HG02981 (cell line): ENCODE measurements at regions not wholly inside any gene's neighbourhood (a gene's known extent, or its start where the extent isn't known, plus 50 kb on each side); places are given as distances from the start of the nearest gene placed in this dataset.

Source experiments
- ATAC-seq: cut with Tn5 transposase; IDR thresholded peaks from one replicate; pipeline ENCODE4 v1.9.1; 2021; ENCODE audit warnings: mild to moderate bottlenecking, moderate library complexity; ENCODE audit not compliant: unreplicated experiment

- ATAC-seq = no peak
These were observed 577.6 kb downstream of the TLR4 start for GRCh38 chr9:118281772-118282171.

DNA sequence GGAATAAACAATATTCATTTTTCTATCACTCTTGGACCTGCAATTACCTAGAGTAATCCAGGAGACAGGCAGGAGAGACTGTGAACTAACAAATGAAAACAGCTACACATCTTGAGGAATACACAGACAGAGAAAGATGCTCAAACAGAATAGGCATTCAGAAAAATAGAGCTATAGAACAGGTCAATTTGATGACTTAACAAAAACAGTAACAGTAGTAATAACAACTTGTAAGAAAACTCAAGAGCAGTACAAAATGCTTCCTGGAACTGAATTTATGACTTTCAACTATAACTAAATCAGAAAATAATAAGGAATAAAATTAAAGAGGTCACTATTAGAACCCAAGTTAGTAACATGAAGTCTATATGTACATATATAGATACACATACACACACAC lies 579.3 kb downstream of the TLR4 start:
- no peak for ATAC-seq

- ATAC-seq = no peak
These were observed 585.9 kb downstream of the TLR4 start for GRCh38 chr9:118290116-118290515.

DNA sequence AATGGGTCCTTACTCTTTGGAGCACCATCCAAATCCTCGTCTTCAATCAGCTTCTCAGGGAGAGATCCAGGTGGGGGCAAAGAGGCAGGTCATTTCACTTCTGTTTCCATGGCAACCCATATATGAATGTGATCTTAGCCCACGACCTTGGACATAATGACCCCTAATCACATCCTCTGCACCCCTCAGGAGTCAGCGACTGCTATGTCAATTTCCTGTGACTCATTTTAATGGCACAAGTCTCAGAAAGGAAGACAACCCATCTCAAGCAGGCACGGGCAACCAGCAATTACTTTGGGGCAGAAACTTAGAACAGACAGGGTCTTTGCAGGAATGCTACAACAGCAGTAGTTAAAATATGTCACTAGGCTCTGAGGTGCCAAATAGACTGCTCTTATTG lies 591.2 kb downstream of the TLR4 start:
- no peak for ATAC-seq

GRCh38 chr9:118302721-118303120 lies 598.5 kb downstream of the TLR4 start:
- ATAC-seq = no peak

GRCh38 chr9:118303216-118303615 lies 599.0 kb downstream of the TLR4 start:
- no peak for ATAC-seq

DNA sequence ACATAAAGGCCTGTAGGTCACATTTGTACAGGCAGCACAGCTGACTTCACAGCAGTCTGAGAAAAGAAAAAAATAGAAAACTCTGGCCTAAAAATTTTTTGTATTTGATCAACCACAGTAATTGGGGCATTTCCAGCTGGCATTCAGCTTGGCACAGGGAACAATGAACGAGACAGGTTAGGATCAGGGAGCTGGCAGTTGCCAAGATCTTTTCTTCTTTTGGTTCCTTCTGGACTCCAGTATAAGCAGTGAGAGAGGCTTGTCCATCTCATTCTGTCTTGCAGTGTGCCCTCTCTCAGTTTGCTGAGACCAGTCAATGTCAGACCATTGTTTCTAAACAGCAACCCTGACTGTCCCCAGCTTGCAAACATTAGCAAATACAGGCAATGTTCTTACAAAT lies 601.1 kb downstream of the TLR4 start:
- ATAC-seq = no peak

DNA sequence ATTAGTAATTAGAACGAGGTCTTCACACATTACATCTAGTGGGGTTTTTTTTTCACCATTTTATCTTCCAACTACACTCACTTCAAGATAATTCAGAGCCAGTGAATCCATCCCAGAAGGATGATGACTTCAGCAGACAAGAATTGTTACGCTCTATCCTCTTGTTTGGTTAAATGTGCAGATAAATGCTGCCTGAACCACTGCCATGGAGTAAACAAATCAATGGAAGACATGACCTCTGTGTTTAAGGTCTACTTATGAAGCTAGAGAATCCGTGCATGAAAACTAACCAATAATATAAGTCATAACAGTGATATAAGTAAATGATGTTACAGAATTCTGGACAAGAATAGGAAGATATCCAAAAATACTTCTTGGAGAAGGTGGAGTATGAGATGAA lies 602.6 kb downstream of the TLR4 start:
- ATAC-seq = no peak

DNA sequence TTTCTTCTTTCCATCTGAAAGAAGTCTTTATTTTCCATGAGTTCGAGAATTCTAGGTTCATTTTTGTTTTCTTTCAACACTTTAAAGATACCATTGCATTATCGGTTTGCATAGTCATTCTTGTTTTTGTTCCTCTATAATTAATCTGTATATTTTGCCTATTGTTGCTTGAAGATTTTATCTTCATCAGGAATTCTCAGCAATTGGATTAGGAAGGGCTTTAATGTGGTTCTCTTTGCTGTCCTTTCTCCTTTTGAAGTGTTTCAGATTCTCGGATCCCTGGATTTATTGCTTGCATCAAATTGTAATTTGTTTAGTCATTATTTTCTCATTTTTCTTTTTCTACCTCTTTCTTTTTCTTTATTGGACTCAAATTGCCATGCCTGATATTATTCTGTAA lies 609.8 kb downstream of the TLR4 start:
- ATAC-seq = no peak

- ATAC-seq = no peak
These were observed 612.7 kb downstream of the TLR4 start for GRCh38 chr9:118316831-118317343.

GRCh38 chr9:118318770-118319431 lies 614.7 kb downstream of the TLR4 start:
- ATAC-seq = no peak

DNA sequence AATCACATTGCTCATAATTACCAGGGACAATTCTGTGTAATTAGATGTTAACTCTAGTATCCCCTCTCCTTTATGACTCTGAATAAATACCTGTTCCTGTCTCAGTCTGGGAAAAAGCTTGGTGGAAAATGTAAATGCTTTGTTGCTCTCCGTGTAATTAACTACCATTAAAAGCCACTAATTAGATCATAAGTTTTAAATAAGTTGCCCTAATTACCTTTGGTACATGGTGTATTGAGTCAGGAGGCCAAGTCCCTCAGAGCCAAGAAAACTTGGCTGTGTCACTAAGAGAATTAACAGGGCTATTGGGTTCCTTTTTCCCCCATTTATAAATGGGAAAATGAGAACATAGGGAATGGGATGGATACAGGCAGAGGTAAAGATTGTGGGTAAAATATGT lies 617.6 kb downstream of the TLR4 start:
- no peak for ATAC-seq

GRCh38 chr9:118324706-118325105 lies 620.5 kb downstream of the TLR4 start:
- ATAC-seq = no peak

- no peak for ATAC-seq
These were observed 621.6 kb downstream of the TLR4 start for GRCh38 chr9:118325757-118326156.

DNA sequence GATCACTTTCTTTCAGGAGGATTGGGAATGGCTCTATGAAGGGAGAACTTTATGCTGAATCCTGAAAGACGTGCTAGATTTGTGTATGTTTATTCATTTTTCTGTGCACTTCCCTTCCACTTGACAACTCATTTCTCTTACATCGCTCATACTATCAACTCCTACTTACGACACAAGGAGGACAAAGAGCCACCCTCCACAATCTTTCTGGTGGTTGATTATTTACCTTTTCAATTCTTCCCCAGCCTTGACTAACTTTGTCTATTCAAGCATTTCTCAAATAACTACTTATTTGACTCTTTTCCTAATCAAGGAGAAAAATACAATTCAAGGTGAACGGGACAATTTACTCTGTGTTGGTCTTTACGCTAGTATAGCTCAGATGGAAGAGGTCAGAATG lies 622.1 kb downstream of the TLR4 start:
- ATAC-seq = no peak

DNA sequence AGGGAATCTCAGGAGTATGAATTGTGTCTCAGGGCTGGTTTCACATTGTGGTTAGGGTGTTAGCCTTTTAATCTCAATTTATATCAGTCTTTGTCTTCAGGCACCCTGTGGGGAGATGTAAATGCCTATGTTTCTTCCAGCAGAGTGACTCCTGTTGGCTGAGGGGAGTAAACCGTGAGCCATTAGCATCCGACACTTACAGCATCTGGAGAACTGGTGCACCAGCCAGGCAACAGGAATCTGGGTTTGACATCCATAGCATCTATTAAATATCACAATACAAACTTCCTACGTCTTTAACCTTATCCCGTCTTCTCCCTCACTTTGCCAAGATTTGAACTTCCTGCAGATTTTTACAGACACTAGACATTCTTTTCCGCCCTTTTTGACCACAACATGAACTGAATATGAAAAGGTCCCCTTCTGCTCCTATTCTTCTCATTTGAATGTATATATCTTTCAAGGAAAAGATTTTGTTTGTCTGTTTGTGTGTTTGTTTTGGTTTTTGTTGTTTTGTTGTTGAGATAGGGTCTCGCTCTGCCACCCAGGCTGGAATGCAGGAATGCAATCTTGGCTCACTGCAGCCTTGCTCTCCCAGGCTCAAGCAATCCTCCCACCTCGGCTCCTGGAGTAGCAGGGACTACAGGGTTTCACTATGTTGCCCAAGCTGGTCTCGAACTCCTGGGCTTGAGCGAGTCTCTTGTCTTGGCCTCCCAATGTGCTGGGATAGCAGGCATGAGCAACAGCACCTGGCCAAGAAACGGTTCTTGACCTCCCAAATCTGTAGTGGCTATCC lies 626.2 kb downstream of the TLR4 start:
- no peak for ATAC-seq

- no peak for ATAC-seq
These were observed 627.4 kb downstream of the TLR4 start for GRCh38 chr9:118331622-118332045.

- no peak for ATAC-seq
These were observed 632.2 kb downstream of the TLR4 start for GRCh38 chr9:118336250-118336942.

DNA sequence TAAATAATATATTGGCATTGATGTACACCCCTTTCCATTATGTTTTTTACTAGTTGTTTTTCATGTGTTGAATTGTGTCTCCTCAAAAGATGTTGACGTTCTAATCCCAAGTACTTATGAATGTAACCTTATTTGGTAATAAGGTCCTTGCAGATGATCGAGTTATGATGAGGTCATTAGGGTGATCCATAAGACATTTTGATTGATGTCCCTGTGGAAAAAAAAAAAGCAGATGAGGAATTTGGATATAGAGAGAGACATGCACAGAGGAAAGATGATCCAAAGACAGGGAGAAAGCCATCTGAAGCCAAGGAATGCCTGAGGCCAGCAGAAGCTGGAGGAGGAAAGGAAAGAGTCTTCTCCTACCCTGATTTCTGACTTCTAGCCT lies 632.7 kb downstream of the TLR4 start:
- ATAC-seq = no peak

DNA sequence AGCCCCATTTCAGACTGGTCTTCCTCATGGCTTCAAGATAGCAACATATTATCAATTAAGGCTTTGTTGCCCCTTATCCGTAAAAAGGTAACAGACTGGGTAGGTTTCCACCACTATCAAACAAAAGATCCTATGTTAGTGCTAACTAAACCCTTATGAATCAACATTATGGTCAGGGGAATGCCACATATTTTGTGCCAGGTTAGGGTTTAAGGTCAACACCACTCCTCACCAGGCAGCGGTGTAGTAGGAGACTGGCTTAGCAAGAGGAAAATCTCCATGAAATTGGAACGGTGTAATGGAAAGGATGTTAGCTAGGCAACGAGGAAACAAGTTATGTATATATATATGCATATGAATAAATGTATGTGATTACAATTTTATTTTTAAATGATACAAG lies 655.8 kb downstream of the TLR4 start:
- no peak for ATAC-seq

DNA sequence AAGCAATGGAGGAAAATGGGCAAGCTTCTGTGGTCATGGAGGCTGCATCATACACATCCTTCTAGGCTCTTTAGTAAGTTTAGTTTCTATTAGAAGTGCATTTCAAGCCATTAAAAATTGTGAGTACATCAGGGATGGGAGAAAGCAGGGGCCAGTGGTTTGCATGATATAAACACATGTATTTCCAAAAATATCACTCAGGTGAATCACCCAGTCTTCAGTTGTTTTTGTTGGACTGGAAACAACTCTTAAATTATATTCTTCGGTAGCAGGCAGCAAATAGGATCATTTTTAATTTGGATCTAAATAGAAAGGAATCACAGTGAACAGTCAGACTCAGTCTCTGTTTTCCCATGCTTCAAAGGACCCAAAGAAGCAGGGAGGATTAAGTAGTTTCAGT lies 657.9 kb downstream of the TLR4 start:
- ATAC-seq = no peak

GRCh38 chr9:118362596-118362995 lies 658.4 kb downstream of the TLR4 start:
- no peak for ATAC-seq
